H1 (cell line): ENCODE measurements at regions not wholly inside any gene's neighbourhood (a gene's known extent, or its start where the extent isn't known, plus 50 kb on each side); places are given as distances from the start of the nearest gene placed in this dataset.

Source experiments
- CTCF ChIA-PET: fragments of 300-600 bp; sonication (Branson Sonifier 250); formaldehyde crosslinking; loops from one replicate; lab custom pipeline; 2021; ENCODE audit not compliant: partially characterized antibody; lab: Charles Lee
- POLR2A ChIA-PET: fragments of 300-600 bp; sonication (Branson Sonifier 250); formaldehyde crosslinking; loops from one replicate; lab custom pipeline; 2021; ENCODE audit warnings: inconsistent platforms; ENCODE audit not compliant: partially characterized antibody; lab: Charles Lee
- DNase-seq, 2 experiments: peaks; one replicate each; pipeline versions ENCODE4 v3.0.0 to v3.0.0-alpha.2; 2010 to 2022; ENCODE audit warnings: low spot score in 2 of 2, low read depth in 1 of 2, mixed read lengths in 1 of 2
- FAIRE-seq: peaks from 2 replicates; lab custom pipeline; 2011; peaks lifted over from hg19 to GRCh38; lab: Jason Lieb, UNC
- H2AFZ ChIP-seq: 2 replicates; pipeline ENCODE4 v1.8.1; 2012; ENCODE audit warnings: low read length, inconsistent platforms
- H2AK5ac ChIP-seq: 2 replicates; pipeline ENCODE4 v1.6.1; 2013; ENCODE audit warnings: low read depth, low read length
- H2BK120ac ChIP-seq: replicated peaks from 2 replicates; pipeline ENCODE3; 2013; ENCODE audit warnings: low read depth, low read length, inconsistent platforms
- H2BK12ac ChIP-seq: 2 replicates; pipeline ENCODE4 v1.6.1; 2013; ENCODE audit warnings: low read depth, low read length
- H2BK15ac ChIP-seq: 2 replicates; pipeline ENCODE4 v1.6.1; 2013; ENCODE audit warnings: low read length
- H2BK20ac ChIP-seq: 2 replicates; pipeline ENCODE4 v1.6.1; 2013; ENCODE audit warnings: low read length
- H2BK5ac ChIP-seq: 2 replicates; pipeline ENCODE4 v1.6.1; 2013; ENCODE audit warnings: low read depth, low read length
- H3K14ac ChIP-seq: 2 replicates; pipeline ENCODE4 v1.6.1; 2013; ENCODE audit warnings: inconsistent platforms; ENCODE audit not compliant: insufficient read length
- H3K18ac ChIP-seq: 2 replicates; pipeline ENCODE4 v1.6.1; 2013; ENCODE audit warnings: low read length; ENCODE audit errors: extremely low read depth
- H3K23ac ChIP-seq: 2 replicates; pipeline ENCODE4 v1.6.1; 2013; ENCODE audit warnings: inconsistent platforms; ENCODE audit not compliant: insufficient read length
- H3K23me2 ChIP-seq: 2 replicates; pipeline ENCODE4 v1.6.1; 2013; ENCODE audit warnings: low read depth, low read length
- H3K27ac ChIP-seq: 2 replicates; pipeline ENCODE4 v1.6.1; 2011; ENCODE audit warnings: low read depth, low read length, inconsistent platforms
- H3K27me3 ChIP-seq, 4 experiments: replicated peaks in 1 of 4; 1 replicate in 1 of 4; 2 replicates in 3 of 4; pipeline versions ENCODE4 v1.6.1 to v1.8.1; 2011 to 2013; ENCODE audit warnings: low read length in 3 of 4, mild to moderate bottlenecking in 3 of 4, inconsistent platforms in 2 of 4, mixed read lengths in 2 of 4, moderate library complexity in 1 of 4; ENCODE audit not compliant: control insufficient read depth in 3 of 4, insufficient read depth in 3 of 4; ENCODE audit errors: extremely low read depth in 1 of 4
- H3K36me3 ChIP-seq, 4 experiments: 2 replicates each; pipeline versions ENCODE4 v1.6.1 to v1.8.1; 2011 to 2013; ENCODE audit warnings: mild to moderate bottlenecking in 4 of 4, low read length in 3 of 4, moderate library complexity in 2 of 4, control low read depth in 1 of 4, inconsistent platforms in 1 of 4; ENCODE audit not compliant: insufficient read depth in 4 of 4, control insufficient read depth in 2 of 4
- H3K4ac ChIP-seq: replicated peaks from 2 replicates; pipeline ENCODE3; 2013; ENCODE audit warnings: low read length, low read depth, mixed read lengths, inconsistent platforms; ENCODE audit not compliant: insufficient read length
- H3K4me1 ChIP-seq, 4 experiments: replicated peaks in 1 of 4; 1 replicate in 1 of 4; 2 replicates in 3 of 4; pipeline versions ENCODE4 v1.6.1 to v1.8.1; 2011 to 2013; ENCODE audit warnings: low read length in 3 of 4, inconsistent platforms in 2 of 4, mixed read lengths in 1 of 4; ENCODE audit not compliant: insufficient read depth in 4 of 4, control insufficient read depth in 3 of 4
- H3K4me2 ChIP-seq, 2 experiments: 2 replicates each; pipeline versions ENCODE4 v1.6.1 to v1.8.1; 2011 to 2013; ENCODE audit warnings: low read depth in 2 of 2, low read length in 2 of 2, control low read depth in 1 of 2, inconsistent platforms in 1 of 2, mild to moderate bottlenecking in 1 of 2; ENCODE audit not compliant: insufficient read depth in 1 of 2
- H3K4me3 ChIP-seq, 4 experiments: fragments of 200-600, 300-600 bp in 1 of 4; sonication (generic), shearing (Covaris generic), sonication (Bioruptor Twin) in 1 of 4; 2 replicates each; pipeline versions ENCODE4 v1.5.1 to v1.8.1; 2011 to 2016; ENCODE audit warnings: low read length in 4 of 4, low read depth in 3 of 4, control low read depth in 2 of 4, inconsistent platforms in 2 of 4, mild to moderate bottlenecking in 2 of 4, mixed read lengths in 1 of 4, moderate library complexity in 1 of 4; ENCODE audit not compliant: insufficient read depth in 2 of 4; ENCODE audit errors: extremely low read depth in 1 of 4
- H3K56ac ChIP-seq: replicated peaks from 2 replicates; pipeline ENCODE3; 2013; ENCODE audit warnings: low read depth, mild to moderate bottlenecking, mixed read lengths, low read length, inconsistent platforms; ENCODE audit not compliant: insufficient read length
- H3K79me1 ChIP-seq: 2 replicates; pipeline ENCODE4 v1.6.1; 2013; ENCODE audit warnings: low read depth, low read length, control low read depth
- H3K79me2 ChIP-seq, 2 experiments: 2 replicates each; pipeline versions ENCODE4 v1.6.1 to v1.8.1; 2012 to 2013; ENCODE audit warnings: low read length in 2 of 2, mild to moderate bottlenecking in 2 of 2, inconsistent platforms in 1 of 2; ENCODE audit not compliant: insufficient read depth in 2 of 2, control insufficient read depth in 1 of 2
- H3K9ac ChIP-seq, 4 experiments: replicated peaks in 1 of 4; 1 replicate in 1 of 4; 2 replicates in 3 of 4; pipeline versions ENCODE4 v1.6.1 to v1.8.1; 2011 to 2013; ENCODE audit warnings: low read depth in 3 of 4, low read length in 3 of 4, control low read depth in 2 of 4, mild to moderate bottlenecking in 2 of 4, moderate library complexity in 2 of 4, inconsistent platforms in 1 of 4; ENCODE audit errors: extremely low read depth in 1 of 4
- H3K9me3 ChIP-seq, 2 experiments: 2 replicates each; pipeline versions ENCODE4 v1.6.1 to v1.8.1; 2012 to 2013; ENCODE audit warnings: mild to moderate bottlenecking in 2 of 2, moderate library complexity in 2 of 2, control low read depth in 1 of 2, inconsistent platforms in 1 of 2, low read depth in 1 of 2, low read length in 1 of 2, mixed read lengths in 1 of 2; ENCODE audit not compliant: insufficient read depth in 2 of 2
- H4K20me1 ChIP-seq, 2 experiments: replicated peaks in 1 of 2; 2 replicates each; pipeline versions ENCODE3 to v1.8.1; 2011 to 2013; ENCODE audit warnings: inconsistent platforms in 2 of 2, low read length in 2 of 2, mild to moderate bottlenecking in 1 of 2; ENCODE audit not compliant: insufficient read depth in 2 of 2, control insufficient read depth in 1 of 2
- H4K5ac ChIP-seq: 2 replicates; pipeline ENCODE4 v1.6.1; 2013; ENCODE audit warnings: low read length, low read depth, mixed read lengths, inconsistent platforms; ENCODE audit not compliant: insufficient read length
- H4K8ac ChIP-seq: 2 replicates; pipeline ENCODE4 v1.8.0; 2013; ENCODE audit warnings: mild to moderate bottlenecking, moderate library complexity, low read length, inconsistent platforms; ENCODE audit not compliant: insufficient read depth; ENCODE audit errors: extremely low read depth
- H4K91ac ChIP-seq: replicated peaks from 2 replicates; pipeline ENCODE3; 2013; ENCODE audit warnings: low read length, mixed read lengths, inconsistent platforms; ENCODE audit not compliant: insufficient read length
- CEBPB ChIP-seq: IDR thresholded peaks from 2 replicates; pipeline ENCODE4 v1.6.1; 2012; ENCODE audit warnings: low read depth, low read length
- HDAC6 ChIP-seq: IDR thresholded peaks from one replicate; pipeline ENCODE4 v1.7.1; 2012; ENCODE audit warnings: low read depth, mild to moderate bottlenecking, inconsistent platforms, low read length, moderate library complexity
- JUN ChIP-seq: IDR thresholded peaks from 2 replicates; pipeline ENCODE4 v1.6.1; 2011; ENCODE audit warnings: low read depth, mild to moderate bottlenecking, improper control_type of control experiment, low read length
- NANOG ChIP-seq: IDR thresholded peaks from 2 replicates; pipeline ENCODE4 v1.6.1; 2011; ENCODE audit warnings: low read length, low read depth, mild to moderate bottlenecking, inconsistent platforms; ENCODE audit not compliant: insufficient read depth, poor library complexity, severe bottlenecking
- RAD21 ChIP-seq, 2 experiments: IDR thresholded peaks in 1 of 2; conservative IDR thresholded peaks in 1 of 2; 2 replicates each; pipeline ENCODE4 v1.6.1; 2011; ENCODE audit warnings: low read depth in 2 of 2, low read length in 2 of 2, improper control_type of control experiment in 1 of 2, inconsistent platforms in 1 of 2, mild to moderate bottlenecking in 1 of 2, moderate library complexity in 1 of 2
- RNF2 ChIP-seq: fragments of 200-900, 300-1000 bp; sonication (generic); IDR thresholded peaks from 2 replicates; pipeline ENCODE4 v1.7.1; 2016; ENCODE audit warnings: borderline replicate concordance, low read depth, mild to moderate bottlenecking, antibody characterized with exemption, low read length; ENCODE audit not compliant: poor library complexity, severe bottlenecking; ENCODE audit errors: missing control alignments
- RXRA ChIP-seq: IDR thresholded peaks from 2 replicates; pipeline ENCODE4 v1.6.1; 2011; ENCODE audit warnings: low read depth, mild to moderate bottlenecking, low read length, moderate library complexity; ENCODE audit not compliant: insufficient read depth
- SIRT6 ChIP-seq: IDR thresholded peaks from one replicate; pipeline ENCODE4 v1.7.1; 2012; ENCODE audit warnings: low read length, inconsistent platforms
- SIX5 ChIP-seq: IDR thresholded peaks from 2 replicates; pipeline ENCODE4 v1.6.1; 2011; ENCODE audit warnings: mild to moderate bottlenecking, low read depth, low read length
- SRF ChIP-seq: IDR thresholded peaks from 2 replicates; pipeline ENCODE4 v1.6.1; 2011; ENCODE audit warnings: mild to moderate bottlenecking, low read depth, low read length, moderate library complexity
- TAF7 ChIP-seq: optimal IDR thresholded peaks from 2 replicates; pipeline ENCODE3; 2011; ENCODE audit warnings: low read depth, mild to moderate bottlenecking, inconsistent platforms, low read length, moderate library complexity, borderline replicate concordance
- TEAD4 ChIP-seq: IDR thresholded peaks from 2 replicates; pipeline ENCODE4 v1.6.1; 2012; ENCODE audit warnings: low read depth, low read length, inconsistent platforms, mixed read lengths
- WGBS, 2 experiments: shearing (Covaris generic) in 1 of 2; methylation state at CpG; one replicate each; pipeline versions ENCODE4 v1.1.6 to v1.1.7; 2013 to 2015; ENCODE audit warnings: low lambda C conversion rate in 2 of 2, mixed read lengths in 2 of 2, inconsistent platforms in 1 of 2, low coverage in 1 of 2, missing lambda C conversion rate in 1 of 2; ENCODE audit not compliant: insufficient replicate concordance in 2 of 2, insufficient coverage in 1 of 2, insufficient read length in 1 of 2; ENCODE audit errors: extremely low coverage in 1 of 2, missing lambda C conversion rate in 1 of 2; 5-methylcytosine and 5-hydroxymethylcytosine counted together
- TF ChIP-seq, protein P1 (sequence below): IDR thresholded peaks from 2 replicates; pipeline ENCODE4 v1.6.1; 2011; ENCODE audit warnings: low read length, improper control_type of control experiment

- Histone ChIP-seq H2AFZ (no peak overlapping the region), H2AK5ac (no peak overlapping the region), H3K23me2 (no peaks in the 10 kb centered on the region), H3K27ac (no peak overlapping the region), H3K4me2 (no peak overlapping the region), H3K4me1 (no peaks in the 10 kb centered on the region), H3K27me3 (no peaks in the 10 kb centered on the region), H4K8ac (no peak overlapping the region), H3K79me1 (no peaks in the 10 kb centered on the region), H3K9me3 (no peaks in the 10 kb centered on the region), H2BK120ac (no peak overlapping the region), H2BK15ac (no peak overlapping the region), H3K23ac (no peak overlapping the region), H2BK5ac (no peak overlapping the region), H3K56ac (no peak overlapping the region), H3K36me3 (no peaks in the 10 kb centered on the region), H3K4ac (no peak overlapping the region), H3K9ac (no peak overlapping the region), H2BK20ac (no peak overlapping the region), H3K18ac (no peak overlapping the region), H3K4me3 (no peak overlapping the region), H3K14ac (no peak overlapping the region), H4K20me1 (no peaks in the 10 kb centered on the region), H2BK12ac (no peak overlapping the region), H4K91ac (no peak overlapping the region), H4K5ac (no peak overlapping the region), H3K79me2 (no peaks in the 10 kb centered on the region)
- WGBS, 2 experiments: 85% methylated on average over 4 of the region's 4 CpGs; no CpG with 5 or more reads in 1 of the 2 experiments
- ChIA-PET POLR2A (no interaction called here), CTCF (interaction anchor here (0.6 to 1.2 kb wide), 2 partner anchors 9 to 10 kb away, joined by 3 read pairs; no protein-coding TSS in a partner anchor)
- FAIRE-seq: no peak
- DNase-seq: no peak
- TF ChIP-seq RAD21 (IDR thresholded peaks at IDR 0.05 in 1 of 2, conservative IDR thresholded peaks at IDR 0.05 in 1 of 2; ENCODE audit: low read depth in 2 of 2, low read length in 2 of 2) (no peak), RXRA (no peak), TAF7 (no peak), NANOG (no peak), CEBPB (no peak), TEAD4 (no peak), SRF (no peak), JUN (no peak), SIX5 (no peak), SIRT6 (no peak), HDAC6 (no peak), RNF2 (no peak)
- TF ChIP-seq, protein P1, sequence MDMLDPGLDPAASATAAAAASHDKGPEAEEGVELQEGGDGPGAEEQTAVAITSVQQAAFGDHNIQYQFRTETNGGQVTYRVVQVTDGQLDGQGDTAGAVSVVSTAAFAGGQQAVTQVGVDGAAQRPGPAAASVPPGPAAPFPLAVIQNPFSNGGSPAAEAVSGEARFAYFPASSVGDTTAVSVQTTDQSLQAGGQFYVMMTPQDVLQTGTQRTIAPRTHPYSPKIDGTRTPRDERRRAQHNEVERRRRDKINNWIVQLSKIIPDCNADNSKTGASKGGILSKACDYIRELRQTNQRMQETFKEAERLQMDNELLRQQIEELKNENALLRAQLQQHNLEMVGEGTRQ: no peak
Measured at GRCh38 chr9:23290973-23291372, 535.1 kb downstream of the ELAVL2 start.
